ENCODE measurements at regions not wholly inside any gene's neighbourhood (a gene's known extent, or its start where the extent isn't known, plus 50 kb on each side); places are given as distances from the start of the nearest gene placed in this dataset.

DNA sequence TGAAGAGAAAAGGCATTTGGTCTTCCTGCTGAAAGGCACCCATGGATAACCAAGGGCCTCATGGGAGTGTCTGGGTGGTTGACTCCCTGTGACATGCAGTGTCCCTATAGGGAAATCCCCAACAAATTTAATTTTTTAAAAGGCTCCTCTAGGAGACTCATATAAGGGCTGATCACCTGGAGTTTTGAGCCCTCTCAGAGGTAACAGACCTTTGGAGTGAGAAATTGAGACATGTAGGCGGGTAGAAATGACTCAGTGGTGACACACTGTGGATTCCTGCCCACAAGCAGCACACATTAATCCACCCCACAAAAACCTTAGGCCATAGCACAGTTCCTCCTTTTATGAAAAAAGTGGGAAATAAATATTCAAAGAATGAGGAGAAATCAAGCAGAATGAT, 557.0 kb upstream of the CNTNAP5 start (continued):
- TF ChIP-seq, protein P1, sequence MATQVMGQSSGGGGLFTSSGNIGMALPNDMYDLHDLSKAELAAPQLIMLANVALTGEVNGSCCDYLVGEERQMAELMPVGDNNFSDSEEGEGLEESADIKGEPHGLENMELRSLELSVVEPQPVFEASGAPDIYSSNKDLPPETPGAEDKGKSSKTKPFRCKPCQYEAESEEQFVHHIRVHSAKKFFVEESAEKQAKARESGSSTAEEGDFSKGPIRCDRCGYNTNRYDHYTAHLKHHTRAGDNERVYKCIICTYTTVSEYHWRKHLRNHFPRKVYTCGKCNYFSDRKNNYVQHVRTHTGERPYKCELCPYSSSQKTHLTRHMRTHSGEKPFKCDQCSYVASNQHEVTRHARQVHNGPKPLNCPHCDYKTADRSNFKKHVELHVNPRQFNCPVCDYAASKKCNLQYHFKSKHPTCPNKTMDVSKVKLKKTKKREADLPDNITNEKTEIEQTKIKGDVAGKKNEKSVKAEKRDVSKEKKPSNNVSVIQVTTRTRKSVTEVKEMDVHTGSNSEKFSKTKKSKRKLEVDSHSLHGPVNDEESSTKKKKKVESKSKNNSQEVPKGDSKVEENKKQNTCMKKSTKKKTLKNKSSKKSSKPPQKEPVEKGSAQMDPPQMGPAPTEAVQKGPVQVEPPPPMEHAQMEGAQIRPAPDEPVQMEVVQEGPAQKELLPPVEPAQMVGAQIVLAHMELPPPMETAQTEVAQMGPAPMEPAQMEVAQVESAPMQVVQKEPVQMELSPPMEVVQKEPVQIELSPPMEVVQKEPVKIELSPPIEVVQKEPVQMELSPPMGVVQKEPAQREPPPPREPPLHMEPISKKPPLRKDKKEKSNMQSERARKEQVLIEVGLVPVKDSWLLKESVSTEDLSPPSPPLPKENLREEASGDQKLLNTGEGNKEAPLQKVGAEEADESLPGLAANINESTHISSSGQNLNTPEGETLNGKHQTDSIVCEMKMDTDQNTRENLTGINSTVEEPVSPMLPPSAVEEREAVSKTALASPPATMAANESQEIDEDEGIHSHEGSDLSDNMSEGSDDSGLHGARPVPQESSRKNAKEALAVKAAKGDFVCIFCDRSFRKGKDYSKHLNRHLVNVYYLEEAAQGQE (IDR thresholded peaks at IDR 0.05; ENCODE audit: unreplicated experiment): no peak
- TF ChIP-seq JUNB (IDR thresholded peaks at IDR 0.05; ENCODE audit: unreplicated experiment) (no peak), ZNF114 (CRISPR knock-in tag; IDR thresholded peaks at IDR 0.05) (no peak)

GRCh38 chr2:123481406-123481805, 543.7 kb upstream of the CNTNAP5 start:
- Histone ChIP-seq H3F3A (replicated peaks; ENCODE audit: low read depth) (no peaks in the 10 kb centered on the region), H4K20me1 (replicated peaks; ENCODE audit: insufficient read depth) (no peaks in the 10 kb centered on the region), H3K27ac (ENCODE audit: low read depth) (no peak overlapping the region), H3K27me3 (ENCODE audit: insufficient read depth) (no peaks in the 10 kb centered on the region), H3K9me2 (ENCODE audit: insufficient read depth) (peaks cover 9% of the 10 kb centered on the region; the same call in 1 of the 2 replicates), H3K4me2 (no peak overlapping the region), H3K4me1 (ENCODE audit: insufficient read depth) (no peaks in the 10 kb centered on the region), H3K36me3 (ENCODE audit: insufficient read depth) (no peaks in the 10 kb centered on the region), H3K4me3 (no peak overlapping the region), H2AFZ (no peak overlapping the region), H3K79me2 (replicated peaks; ENCODE audit: insufficient read depth) (no peaks in the 10 kb centered on the region)
- DNase-seq (ENCODE audit: low spot score) (no peak), ATAC-seq (no peak)
- Mint-ChIP-seq H3K4me1 (no peaks in the 10 kb centered on the region), H3K36me3 (ENCODE audit: low read depth) (no peaks in the 10 kb centered on the region), H3K9me3 (no peaks in the 10 kb centered on the region), H3K4me3 (no peak overlapping the region), H3K27ac (no peak overlapping the region), H3K27me3 (ENCODE audit: insufficient read depth, low read depth, poor library complexity) (peaks cover 4% of the 10 kb centered on the region)
- no peak for TF ChIP-seq JUNB (IDR thresholded peaks at IDR 0.05; ENCODE audit: unreplicated experiment)
- TF ChIP-seq ZNF114 (CRISPR knock-in tag; IDR thresholded peaks at IDR 0.05): no peak
- TF ChIP-seq ZNF331 (CRISPR knock-in tag; IDR thresholded peaks at IDR 0.05; ENCODE audit: low read depth): no peak
- TF ChIP-seq, protein P2, sequence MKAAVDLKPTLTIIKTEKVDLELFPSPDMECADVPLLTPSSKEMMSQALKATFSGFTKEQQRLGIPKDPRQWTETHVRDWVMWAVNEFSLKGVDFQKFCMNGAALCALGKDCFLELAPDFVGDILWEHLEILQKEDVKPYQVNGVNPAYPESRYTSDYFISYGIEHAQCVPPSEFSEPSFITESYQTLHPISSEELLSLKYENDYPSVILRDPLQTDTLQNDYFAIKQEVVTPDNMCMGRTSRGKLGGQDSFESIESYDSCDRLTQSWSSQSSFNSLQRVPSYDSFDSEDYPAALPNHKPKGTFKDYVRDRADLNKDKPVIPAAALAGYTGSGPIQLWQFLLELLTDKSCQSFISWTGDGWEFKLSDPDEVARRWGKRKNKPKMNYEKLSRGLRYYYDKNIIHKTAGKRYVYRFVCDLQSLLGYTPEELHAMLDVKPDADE (IDR thresholded peaks at IDR 0.05): no peak
- no peak for TF ChIP-seq NANOG (IDR thresholded peaks at IDR 0.05; ENCODE audit: borderline replicate concordance)
- no peak for TF ChIP-seq POLR2AphosphoS5 (IDR thresholded peaks at IDR 0.05; ENCODE audit: low read depth)
- no peak for TF ChIP-seq STAT1 (IDR thresholded peaks at IDR 0.05; ENCODE audit: unreplicated experiment)
- no peak for TF ChIP-seq CREB1 (CRISPR knock-in tag; IDR thresholded peaks at IDR 0.05; ENCODE audit: low read depth)
- TF ChIP-seq, protein P1 (IDR thresholded peaks at IDR 0.05; ENCODE audit: unreplicated experiment): no peak
- TF ChIP-seq, protein P3, sequence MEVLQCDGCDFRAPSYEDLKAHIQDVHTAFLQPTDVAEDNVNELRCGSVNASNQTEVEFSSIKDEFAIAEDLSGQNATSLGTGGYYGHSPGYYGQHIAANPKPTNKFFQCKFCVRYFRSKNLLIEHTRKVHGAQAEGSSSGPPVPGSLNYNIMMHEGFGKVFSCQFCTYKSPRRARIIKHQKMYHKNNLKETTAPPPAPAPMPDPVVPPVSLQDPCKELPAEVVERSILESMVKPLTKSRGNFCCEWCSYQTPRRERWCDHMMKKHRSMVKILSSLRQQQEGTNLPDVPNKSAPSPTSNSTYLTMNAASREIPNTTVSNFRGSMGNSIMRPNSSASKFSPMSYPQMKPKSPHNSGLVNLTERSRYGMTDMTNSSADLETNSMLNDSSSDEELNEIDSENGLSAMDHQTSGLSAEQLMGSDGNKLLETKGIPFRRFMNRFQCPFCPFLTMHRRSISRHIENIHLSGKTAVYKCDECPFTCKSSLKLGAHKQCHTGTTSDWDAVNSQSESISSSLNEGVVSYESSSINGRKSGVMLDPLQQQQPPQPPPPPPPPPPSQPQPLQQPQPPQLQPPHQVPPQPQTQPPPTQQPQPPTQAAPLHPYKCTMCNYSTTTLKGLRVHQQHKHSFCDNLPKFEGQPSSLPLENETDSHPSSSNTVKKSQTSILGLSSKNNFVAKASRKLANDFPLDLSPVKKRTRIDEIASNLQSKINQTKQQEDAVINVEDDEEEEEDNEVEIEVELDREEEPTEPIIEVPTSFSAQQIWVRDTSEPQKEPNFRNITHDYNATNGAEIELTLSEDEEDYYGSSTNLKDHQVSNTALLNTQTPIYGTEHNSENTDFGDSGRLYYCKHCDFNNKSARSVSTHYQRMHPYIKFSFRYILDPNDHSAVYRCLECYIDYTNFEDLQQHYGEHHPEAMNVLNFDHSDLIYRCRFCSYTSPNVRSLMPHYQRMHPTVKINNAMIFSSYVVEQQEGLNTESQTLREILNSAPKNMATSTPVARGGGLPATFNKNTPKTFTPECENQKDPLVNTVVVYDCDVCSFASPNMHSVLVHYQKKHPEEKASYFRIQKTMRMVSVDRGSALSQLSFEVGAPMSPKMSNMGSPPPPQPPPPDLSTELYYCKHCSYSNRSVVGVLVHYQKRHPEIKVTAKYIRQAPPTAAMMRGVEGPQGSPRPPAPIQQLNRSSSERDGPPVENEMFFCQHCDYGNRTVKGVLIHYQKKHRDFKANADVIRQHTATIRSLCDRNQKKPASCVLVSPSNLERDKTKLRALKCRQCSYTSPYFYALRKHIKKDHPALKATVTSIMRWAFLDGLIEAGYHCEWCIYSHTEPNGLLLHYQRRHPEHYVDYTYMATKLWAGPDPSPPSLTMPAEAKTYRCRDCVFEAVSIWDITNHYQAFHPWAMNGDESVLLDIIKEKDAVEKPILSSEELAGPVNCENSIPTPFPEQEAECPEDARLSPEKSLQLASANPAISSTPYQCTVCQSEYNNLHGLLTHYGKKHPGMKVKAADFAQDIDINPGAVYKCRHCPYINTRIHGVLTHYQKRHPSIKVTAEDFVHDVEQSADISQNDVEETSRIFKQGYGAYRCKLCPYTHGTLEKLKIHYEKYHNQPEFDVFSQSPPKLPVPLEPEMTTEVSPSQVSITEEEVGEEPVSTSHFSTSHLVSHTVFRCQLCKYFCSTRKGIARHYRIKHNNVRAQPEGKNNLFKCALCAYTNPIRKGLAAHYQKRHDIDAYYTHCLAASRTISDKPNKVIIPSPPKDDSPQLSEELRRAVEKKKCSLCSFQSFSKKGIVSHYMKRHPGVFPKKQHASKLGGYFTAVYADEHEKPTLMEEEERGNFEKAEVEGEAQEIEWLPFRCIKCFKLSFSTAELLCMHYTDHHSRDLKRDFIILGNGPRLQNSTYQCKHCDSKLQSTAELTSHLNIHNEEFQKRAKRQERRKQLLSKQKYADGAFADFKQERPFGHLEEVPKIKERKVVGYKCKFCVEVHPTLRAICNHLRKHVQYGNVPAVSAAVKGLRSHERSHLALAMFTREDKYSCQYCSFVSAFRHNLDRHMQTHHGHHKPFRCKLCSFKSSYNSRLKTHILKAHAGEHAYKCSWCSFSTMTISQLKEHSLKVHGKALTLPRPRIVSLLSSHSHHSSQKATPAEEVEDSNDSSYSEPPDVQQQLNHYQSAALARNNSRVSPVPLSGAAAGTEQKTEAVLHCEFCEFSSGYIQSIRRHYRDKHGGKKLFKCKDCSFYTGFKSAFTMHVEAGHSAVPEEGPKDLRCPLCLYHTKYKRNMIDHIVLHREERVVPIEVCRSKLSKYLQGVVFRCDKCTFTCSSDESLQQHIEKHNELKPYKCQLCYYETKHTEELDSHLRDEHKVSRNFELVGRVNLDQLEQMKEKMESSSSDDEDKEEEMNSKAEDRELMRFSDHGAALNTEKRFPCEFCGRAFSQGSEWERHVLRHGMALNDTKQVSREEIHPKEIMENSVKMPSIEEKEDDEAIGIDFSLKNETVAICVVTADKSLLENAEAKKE (CRISPR knock-in tag; IDR thresholded peaks at IDR 0.05): no peak
- TF ChIP-seq EZH2phosphoT487 (IDR thresholded peaks at IDR 0.05; ENCODE audit: unreplicated experiment): no peak

Data from GM23338 (cell line).